ENCODE measurements at regions not wholly inside any gene's neighbourhood (a gene's known extent, or its start where the extent isn't known, plus 50 kb on each side); places are given as distances from the start of the nearest gene placed in this dataset.

DNA sequence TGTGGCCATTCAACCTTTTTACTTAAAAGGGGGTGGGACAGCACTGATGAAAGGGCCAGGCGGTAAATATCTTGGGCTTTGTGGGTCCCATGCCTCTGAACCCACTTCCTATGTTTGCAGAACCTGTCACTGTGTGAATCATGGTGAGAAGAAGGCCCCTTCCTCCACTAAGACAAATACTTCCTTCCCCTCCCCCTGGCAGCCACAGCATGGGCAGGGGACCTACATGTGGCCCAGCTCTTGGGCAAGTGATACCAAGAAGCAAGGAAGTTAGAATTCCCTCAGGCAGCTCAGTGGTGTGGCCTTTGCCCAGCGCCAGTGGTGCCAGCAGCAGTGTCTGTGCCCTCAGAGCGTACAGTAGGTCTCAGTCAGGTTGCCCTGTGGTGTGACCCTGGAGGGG is 168.6 kb downstream of the TRIM33 start:
- no peak for DNase-seq (ENCODE audit: low spot score)

DNA sequence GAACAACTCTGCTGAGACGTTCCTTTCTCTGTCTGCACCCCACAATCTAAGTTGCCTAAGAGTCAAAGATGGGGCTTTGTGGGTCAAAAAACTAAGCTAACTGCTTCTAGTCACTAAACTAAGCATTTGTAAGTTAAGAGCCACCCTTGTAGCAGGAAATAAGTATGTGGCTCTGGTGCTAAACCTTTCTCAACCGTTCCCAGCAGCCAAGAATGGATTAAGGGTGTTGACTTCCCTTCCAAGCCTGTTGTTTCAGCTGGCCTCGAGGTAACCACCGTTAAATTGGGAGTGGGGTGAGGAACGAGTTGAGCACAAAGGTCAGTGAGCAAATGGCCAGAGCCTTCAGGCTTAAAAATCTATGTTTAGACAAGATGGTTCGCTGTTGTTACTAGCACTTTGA is 169.1 kb downstream of the TRIM33 start:
- no peak for DNase-seq (ENCODE audit: low spot score)

DNA sequence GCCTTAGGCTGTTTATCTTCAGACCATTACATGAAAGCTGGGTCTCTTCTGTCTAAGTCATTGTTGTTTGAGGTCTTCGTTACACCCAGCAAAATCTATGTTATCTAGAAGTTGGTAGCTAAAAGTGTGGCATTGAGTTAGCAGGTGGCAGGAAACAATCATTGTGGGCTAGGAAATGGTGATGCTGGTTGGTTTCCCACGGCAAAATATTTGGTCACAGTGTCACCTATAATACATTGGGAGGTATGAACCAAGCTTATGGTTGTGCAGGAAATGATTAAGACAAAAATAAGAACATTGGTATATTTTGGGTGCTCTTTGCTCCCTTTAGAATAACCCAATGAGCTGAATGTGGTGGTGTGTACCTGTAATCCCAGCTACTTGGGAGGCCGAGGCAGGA is 169.7 kb downstream of the TRIM33 start:
- DNase-seq (ENCODE audit: low spot score): no peak

DNA sequence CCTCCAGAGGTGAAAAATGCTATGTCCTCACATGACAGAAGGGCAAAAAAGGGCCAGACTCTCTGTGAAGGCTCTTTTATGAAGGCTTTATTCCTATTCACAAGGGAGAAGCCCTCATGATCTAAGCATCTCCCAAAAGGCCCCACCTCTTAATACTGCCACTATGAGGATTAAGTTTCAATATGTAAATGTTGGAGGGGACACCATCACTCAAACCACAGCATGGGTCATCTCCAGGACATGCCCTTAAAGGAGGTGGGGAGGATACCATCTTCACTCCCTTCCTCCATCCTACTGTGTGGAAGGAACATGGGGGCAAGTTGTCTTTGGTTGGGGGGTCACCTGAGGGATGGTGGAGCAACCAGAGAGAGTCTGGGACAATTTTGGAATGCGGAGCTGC is 170.1 kb downstream of the TRIM33 start:
- DNase-seq (ENCODE audit: low spot score): no peak

DNA sequence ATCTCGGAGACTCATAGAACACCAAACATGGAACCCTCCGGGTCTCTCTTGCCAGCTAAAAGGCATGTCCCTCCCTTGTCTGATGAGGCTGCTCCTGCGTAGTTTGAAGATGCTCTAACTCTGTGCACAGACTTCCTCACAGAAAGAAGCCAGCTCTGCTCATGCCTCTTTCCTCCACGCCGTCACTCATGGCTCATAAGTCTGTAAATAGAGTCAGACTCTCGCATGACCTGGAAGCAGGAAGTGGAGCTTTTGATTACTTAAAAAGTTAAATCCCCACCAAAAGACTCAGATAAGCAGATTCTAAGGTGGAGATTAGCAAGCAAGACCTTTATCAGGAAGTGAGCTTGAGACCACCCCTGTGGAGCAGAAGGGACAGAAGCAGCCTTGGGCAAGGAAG is 171.6 kb downstream of the TRIM33 start:
- no peak for DNase-seq (ENCODE audit: low spot score)

DNA sequence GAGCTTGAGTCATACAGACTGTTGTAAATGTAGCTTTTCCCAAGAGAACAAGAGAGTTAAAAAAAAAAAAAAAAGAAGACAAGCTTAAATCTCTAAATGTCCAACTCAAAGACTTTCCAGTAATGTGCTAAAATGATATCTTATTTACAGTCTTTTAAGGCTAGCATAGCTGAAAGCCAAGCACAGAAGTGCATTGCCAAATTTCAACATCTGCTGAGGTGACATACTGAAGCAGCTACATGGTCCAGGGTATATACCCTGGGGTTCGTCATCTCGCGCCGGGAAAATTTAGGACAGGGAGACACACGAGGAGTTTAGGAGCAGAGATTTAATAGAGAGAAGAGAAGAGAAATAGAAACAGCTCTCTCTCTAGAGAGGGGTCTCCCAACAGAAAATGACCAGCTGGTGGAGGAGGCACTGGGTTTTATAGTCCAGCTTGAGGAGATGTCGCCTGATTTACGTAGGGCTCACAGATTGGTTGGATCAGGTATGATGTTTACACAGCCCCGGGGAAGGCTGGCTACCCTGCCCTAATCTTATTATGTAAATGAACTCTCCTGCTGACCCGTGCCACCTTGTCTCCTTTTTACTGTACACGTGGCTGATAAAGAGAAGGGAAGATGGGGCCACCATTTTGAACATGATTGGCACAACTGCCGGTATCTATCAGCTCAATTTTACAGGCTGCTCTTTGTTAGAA is 172.7 kb downstream of the TRIM33 start:
- no peak for DNase-seq (ENCODE audit: low spot score)

DNA sequence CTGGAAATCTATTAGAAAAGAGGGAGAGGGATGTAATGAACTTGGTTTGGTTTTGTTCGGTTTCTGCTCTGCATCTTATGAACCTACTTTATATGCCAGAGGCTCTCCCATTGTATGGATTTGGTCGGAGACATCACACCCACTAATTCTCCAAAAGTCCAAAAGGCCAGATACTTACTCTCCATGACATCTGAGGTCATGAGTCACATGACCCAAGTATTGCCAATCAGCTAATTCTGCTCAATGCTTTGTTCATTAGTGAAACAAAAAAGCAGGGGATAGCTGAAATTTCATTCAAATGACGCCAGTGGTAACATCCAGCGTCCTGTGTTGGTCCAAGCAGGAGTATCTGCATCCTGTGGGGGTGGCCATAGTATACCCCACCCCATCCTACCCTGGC is 173.6 kb downstream of the TRIM33 start:
- no peak for DNase-seq (ENCODE audit: low spot score)

DNA sequence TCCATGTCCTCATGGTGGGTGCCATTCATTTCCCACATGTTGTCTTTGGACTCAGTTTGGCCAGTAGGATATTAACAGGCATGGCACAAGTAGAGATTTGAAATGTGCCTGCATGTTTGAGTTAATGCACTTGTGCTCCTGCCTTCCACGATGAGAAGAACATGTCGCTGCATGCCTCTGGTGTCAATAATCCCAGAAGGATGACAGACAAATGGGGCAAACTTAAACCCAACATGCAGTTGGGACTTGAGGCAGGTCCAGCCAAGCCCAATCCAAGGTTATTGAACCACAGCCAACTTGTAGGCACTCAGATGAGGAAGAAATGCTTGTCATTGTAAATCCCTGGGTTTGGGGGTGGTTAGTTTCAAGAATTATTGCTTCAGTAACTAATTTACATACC is 174.6 kb downstream of the TRIM33 start:
- DNase-seq (ENCODE audit: low spot score): no peak

DNA sequence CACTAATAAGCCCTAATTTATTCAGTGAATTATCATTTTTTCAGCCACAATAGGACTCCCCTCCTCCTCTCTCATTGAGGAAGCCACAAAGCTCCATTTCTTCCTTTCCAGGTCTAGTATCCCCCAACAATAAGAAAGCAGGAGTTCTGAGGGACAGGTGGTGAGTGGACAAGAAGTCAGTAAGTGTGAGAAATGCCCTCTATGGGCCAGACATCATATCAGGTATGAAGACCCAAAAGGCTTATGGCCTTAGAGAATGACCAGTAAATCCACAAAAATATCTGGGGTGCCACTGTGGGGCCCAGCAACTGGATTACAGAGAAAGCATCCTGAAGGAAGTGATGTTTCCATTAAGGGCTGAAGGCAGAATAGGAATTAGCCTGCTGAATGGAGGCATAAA is 175.7 kb downstream of the TRIM33 start:
- no peak for DNase-seq (ENCODE audit: low spot score)

DNA sequence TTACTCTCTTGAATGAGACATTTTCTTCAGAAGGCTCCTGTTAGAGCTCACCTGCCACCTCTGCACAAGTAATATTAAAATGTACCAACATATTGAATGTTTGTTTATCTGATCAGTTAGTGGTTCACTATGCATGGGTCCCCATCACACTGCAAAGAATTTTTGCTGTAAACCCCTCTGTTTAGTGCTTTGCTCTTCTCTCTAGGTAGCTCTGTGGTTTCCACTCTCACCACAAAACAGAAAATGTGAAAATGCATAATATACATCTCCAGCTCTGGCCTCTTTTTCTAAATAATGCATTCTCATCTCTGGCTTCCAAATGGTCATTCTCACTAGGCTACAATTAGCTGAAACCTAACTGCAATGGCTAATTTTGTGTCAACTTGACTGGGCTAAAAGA is 176.7 kb downstream of the TRIM33 start:
- no peak for DNase-seq (ENCODE audit: low spot score)

DNA sequence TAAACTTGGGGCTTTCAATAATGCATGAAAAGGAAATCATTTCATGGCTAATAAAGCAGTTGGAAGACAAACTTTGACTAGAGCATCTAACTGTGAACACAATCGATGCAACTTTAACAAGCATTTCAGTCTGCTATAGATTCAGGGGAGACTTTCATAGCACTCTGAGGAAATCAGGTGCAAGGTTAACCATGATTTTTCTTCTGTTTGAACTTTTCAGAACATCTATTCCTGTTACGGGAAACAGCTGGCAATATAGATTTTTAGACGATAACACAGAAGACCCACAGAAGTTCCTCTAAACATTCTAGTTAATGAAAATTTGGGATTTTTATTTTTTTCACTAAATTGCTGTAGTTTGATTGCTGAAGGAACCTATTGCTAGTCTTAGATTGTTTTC is 177.3 kb downstream of the TRIM33 start:
- DNase-seq (ENCODE audit: low spot score): no peak

DNA sequence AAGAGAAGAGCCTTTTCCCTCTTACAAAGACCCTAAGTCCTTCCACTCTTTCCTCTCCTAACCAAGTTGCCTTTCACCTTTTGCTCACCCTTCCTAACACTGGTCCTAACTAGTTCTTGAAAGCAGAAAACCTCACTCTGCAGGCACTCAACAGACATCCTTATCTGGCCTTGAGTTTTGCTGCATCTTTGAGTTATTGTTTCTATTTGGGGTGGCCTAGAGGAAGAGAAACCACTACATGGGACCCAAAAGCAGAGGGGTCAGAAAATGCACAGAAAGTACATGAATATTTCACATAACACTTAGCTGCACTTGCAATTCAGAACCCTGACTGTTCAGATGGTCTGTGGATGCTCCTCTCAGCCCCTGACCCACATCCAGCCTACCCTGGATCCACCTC is 178.3 kb upstream of the SYT6 start:
- no peak for DNase-seq (ENCODE audit: low spot score)

DNA sequence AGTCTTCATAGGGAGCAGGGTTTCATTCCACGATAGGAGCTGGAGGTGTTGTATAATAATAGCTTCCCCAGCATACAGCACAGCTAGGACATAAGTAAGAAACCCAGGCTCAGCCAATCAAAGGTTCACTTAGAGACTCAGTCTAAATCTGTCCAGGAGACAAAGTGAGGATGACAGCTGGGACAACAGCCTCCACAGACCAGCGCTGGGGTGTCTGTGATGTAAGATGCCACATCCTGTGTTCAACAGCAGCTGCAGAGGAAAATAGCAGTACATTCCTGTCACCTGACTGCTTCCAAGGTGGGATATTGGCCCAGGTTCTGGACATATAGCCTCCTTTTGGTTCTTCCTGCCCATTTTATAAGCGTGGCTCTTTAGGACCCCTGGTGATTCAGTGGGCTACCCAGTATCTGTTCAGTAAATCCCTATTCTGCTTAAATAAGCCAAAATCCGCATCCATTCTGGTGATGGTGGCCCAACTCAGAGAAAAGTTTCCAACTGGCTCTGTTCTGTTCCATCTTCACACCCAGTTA is 176.8 kb upstream of the SYT6 start:
- no peak for DNase-seq (ENCODE audit: low spot score)

DNA sequence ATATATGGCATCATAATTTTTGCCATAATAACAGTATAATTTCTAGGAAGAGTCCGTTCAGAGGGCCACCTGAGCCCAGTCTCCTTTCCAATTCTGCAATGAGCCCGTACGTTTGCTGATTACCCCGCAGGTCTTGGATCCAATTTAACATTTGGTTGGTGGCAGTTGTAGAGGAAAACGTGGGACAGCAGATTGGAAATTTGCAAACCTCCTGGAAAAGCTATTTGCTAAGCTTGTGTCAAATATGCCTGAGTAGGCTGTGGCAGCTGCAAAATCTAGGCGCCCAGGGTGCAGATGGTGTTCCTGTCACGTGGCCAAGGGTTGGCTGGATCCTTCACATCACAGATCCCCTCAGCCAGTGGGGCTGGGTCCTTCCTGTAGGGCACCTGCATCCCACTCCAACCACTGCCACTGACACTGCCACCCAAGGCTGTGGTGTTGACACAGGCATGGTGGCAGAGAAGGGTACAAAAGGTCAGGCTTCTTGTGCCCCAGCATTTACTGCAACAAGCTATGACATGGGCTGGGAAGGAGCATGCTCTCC is 174.8 kb upstream of the SYT6 start:
- DNase-seq (ENCODE audit: low spot score): no peak

DNA sequence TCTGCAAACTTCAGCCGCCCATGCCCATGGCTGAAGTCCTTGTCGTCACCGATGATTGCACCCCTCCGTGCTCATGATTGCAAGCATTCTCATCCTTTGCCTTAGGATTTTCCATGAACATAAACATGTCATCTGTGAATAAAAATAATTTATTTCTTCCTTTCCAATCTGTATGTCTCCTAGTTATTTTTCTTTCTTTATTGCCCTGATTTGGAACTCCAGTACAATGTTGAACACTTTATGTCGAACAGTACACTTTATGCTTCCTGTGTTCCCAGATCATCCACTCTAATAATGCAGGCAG is 170.9 kb upstream of the SYT6 start:
- no peak for DNase-seq (ENCODE audit: low spot score)

DNA sequence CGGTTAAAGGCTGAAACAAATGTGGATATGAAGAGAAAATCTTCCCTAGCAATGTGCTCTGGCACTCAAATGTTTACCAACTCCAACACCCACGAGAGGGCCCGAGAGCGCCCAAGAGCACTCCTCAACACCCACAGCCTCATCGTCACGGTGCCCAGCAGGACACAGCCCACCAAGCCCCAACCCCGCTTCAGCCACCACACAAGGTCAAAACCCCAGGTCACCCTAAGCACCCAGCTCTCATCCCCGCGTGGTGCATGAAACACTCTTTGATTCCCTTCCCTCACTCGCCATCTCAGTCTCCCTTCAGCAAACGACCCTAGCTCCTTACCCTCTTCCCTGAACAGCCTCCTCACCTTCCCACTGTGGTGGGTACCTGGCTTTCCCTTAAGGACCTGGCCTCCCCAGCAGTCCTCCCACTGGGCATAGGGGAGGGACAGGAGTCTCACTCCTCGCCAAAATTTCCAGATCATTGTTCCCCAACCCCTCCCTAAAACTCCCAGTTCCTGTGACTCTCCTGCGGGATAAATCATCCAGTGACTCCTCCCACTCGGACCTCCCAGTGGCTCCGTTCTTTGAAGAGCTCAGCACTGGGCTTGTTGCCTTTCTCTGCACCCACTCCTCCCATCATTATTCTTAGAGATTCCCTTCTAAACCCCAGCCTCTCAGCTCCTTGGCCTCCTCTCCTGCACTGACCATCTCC is 170.4 kb upstream of the SYT6 start:
- DNase-seq (ENCODE audit: low spot score): no peak

DNA sequence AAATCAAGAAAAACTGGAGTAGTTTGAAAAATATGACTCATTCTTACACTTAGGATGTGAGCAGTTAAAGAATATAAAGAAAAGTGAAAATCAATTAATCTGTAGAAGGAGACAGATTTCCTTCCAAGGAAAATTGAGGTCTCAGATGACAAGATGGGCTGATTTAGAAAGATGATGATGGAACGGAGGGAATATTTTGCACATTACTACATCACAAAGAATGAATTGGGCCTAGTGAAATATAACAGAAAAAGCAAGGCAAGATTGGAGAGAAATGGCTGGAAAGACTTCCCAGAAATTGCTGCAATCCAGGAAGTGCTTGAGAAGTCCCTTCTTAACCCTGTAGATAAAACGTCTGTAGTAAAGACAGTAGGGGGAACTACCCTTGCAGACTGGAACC is 169.1 kb upstream of the SYT6 start:
- no peak for DNase-seq (ENCODE audit: low spot score)

DNA sequence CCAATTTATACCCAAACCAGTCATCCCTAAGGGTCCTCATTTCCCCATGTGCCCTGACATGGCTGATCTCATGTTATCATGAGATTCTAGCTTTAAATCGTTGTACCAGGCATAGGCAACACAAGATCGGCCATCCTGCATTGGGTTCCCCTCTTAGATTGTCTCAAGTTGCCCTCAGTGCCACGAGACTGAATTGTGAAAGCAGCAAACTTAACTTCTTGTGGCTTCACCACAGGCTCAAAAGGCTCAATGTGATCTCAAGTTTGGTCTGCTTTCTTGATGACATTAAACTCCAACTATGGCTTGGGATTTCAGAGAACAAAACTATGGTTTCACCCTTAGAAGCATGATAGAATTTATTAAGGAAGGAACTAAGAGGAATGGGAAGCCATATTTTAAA is 168.5 kb upstream of the SYT6 start:
- DNase-seq (ENCODE audit: low spot score): no peak

DNA sequence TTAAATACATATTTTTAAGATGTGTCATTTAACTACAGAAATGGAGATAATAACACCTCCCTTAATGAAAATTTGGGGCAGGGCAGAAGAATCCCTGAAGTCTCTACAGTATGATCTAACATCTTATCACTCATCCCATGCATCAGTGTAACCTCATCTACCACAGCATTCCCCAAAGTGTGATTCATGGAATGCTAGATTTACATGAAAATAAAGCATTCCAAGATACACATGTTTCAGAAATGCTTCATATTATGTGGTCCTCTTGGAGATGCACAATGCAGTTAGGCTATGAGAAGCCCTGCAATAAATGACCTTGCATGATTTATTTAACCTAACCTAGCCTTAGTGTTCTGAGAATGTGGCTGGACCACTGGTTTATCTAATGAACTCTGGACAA is 166.9 kb upstream of the SYT6 start:
- DNase-seq (ENCODE audit: low spot score): no peak

DNA sequence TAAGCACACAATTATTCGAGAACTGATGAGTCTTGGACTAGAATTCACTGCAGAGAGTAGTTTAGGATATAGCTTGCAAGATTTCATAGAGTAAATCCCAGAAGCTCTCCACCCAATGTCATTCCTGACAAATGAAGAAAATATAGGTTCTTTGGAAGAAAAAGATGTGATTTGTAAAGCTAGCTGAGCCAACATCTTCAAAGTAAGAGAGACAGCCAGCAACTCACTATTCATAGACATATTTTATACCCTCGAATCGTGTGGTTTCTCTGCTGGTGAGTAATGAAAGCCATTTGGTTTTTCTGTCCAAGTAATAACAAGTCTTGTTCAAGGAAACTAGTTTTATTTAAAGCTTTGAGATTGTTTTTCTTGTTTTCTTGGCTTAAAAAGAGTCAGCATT is 165.7 kb upstream of the SYT6 start:
- DNase-seq (ENCODE audit: low spot score): no peak

DNA sequence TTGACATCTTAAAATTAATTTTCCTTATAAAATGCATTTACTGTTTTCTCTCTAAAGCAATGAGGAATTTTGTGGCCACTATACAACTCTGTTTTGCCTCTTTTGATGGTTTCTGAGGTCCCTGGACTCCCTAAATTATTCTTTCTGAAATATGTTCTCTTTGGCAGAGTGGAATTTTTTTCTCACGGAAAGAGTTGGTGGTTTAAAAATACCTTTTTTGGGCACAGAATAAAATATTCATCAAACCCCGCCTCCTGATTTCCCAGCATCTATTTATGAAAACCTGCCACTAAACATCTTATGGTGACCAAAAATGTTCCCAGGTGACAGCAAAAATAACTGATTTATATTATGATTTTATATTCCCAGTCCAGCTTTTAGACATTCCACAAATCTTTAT is 165.3 kb upstream of the SYT6 start:
- no peak for DNase-seq (ENCODE audit: low spot score)

DNA sequence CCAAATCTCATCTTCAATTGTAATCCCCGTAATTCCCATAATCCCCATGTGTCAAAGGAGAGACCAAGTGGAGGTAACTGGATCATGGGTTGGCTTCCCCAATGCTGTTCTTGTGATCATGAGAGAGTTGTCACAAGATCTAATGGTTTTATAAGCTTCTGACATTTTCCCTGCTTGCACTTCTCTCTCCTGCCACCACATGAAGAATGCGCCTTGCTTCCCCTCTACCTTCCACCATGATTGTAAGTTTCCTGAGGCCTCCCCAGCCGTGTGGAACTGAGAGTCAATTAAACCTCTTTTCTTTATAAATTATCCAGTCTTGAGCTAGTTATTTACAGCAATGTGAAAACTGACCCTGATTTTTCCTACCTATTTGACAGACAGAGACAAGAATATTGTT is 162.5 kb upstream of the SYT6 start:
- DNase-seq (ENCODE audit: low spot score): no peak

DNA sequence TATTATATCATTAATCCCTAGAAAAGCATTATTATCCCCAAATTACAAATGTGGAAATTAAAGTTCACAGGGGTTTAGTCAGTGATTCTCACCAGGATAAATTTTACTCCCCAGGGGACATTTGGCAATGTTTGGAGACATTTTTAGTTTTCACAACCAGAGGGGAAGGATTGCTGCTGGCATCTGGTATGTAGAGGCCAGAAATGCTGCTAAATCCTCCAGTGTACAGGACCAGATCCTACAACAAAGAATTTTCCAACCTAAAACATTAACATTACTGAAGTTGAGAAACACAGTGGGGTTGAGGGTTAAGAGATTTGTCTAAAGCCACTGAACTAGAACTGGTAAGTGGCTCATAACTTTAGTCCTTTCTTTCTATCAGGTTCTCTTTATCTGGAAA is 162.0 kb upstream of the SYT6 start:
- no peak for DNase-seq (ENCODE audit: low spot score)

DNA sequence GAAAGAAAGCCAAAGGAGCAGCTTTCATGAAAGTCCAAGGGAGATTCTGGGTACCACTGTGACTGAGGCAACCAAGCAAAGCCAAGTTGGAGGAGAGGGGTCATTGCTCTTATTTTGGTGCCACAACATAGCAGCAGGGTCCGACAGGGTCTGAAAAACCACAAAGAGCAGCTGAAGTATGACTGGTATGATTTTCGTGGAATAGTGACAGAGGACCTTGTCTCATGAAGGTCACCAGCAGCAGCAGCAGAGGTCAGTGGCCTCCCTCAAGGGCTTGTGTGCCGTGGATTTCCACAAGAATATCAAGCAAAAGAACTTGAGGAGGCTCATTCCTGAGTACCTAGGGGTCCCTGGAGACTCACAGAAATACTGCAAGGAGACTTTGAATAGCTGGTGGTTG is 160.9 kb upstream of the SYT6 start:
- no peak for DNase-seq (ENCODE audit: low spot score)
